ENCODE measurements at regions not wholly inside any gene's neighbourhood (a gene's known extent, or its start where the extent isn't known, plus 50 kb on each side); places are given as distances from the start of the nearest gene placed in this dataset.

GRCh38 chr22:48198489-48199459 lies 1436.3 kb downstream of the TBC1D22A start:
- DNase-seq (ENCODE audit: low read depth): no peak

- no peak for DNase-seq (ENCODE audit: low read depth)
These were observed 1434.8 kb downstream of the TBC1D22A start for GRCh38 chr22:48197189-48197690.

DNA sequence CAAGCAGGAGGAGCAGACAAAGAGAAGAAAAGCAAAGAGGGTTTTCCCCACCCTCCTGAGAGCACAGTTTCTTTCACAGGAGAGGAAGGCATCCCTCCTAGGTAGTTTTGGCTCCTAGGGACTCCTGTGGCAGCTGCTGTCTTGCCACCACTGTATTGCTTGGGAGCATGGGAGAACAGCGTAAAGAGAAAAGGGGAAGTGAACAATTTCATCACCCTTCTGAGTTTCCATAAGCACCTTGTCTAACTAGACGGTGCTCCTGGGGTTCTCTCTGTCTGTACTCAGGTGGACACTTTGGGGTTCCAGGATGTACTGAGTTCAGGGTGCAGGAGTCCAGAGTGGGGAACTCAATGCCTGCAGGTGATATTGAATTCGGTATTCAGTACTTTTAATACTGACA lies 1430.5 kb downstream of the TBC1D22A start:
- DNase-seq (ENCODE audit: low read depth): no peak

GRCh38 chr22:48192071-48192470 lies 1429.6 kb downstream of the TBC1D22A start:
- no peak for DNase-seq (ENCODE audit: low read depth)

DNA sequence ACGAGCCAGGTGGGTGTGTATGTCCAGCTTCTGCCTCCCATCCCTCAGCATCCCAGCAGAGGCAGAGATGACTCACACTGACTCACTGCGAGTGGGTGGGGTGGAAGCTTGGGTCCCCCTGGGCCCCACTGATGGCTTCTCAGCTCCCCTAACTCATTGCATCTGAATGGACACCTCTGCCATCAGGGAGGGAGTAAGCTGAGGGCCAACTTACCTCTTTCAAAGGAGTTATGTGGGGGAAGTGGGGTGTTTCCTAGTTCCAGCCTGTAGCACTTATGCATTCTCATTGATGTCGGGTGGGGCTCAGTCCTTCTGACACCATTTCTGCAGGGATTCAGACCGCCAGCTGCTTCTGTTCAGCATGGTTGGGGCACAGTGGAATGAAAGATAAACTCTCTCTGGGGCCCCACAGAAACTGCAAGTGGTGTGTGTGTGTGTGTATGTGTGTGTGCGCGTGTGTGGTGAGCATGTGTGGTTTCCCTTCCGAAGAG lies 1425.8 kb downstream of the TBC1D22A start:
- no peak for DNase-seq (ENCODE audit: low read depth)

- no peak for DNase-seq (ENCODE audit: low read depth)
These were observed 1424.9 kb downstream of the TBC1D22A start for GRCh38 chr22:48187356-48187755.

GRCh38 chr22:48186146-48186790 lies 1423.8 kb downstream of the TBC1D22A start:
- DNase-seq (ENCODE audit: low read depth): no peak

GRCh38 chr22:48185071-48186055 lies 1422.9 kb downstream of the TBC1D22A start:
- no peak for DNase-seq (ENCODE audit: low read depth)

GRCh38 chr22:48182846-48183805 lies 1420.7 kb downstream of the TBC1D22A start:
- DNase-seq (ENCODE audit: low read depth): no peak

DNA sequence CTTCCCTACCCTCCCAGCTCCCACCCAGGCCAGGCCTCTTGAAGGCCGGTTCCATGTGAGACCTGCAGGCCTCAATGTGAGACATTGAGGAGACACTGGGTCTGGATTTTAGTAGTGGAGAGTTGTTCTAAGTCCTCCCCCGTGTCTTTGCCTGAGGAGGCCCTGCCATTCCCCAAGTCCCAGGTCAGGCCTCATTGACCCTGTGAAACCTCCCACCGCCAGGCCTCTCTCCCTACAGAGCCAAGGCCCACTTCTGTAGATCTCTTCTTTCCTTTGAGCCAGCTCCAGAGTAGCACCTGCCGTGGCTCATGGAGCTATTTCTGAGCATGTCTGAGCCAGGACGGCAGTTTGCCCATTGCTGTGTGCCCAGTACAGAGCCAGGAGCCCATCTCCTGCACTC lies 1419.6 kb downstream of the TBC1D22A start:
- DNase-seq (ENCODE audit: low read depth): no peak

DNA sequence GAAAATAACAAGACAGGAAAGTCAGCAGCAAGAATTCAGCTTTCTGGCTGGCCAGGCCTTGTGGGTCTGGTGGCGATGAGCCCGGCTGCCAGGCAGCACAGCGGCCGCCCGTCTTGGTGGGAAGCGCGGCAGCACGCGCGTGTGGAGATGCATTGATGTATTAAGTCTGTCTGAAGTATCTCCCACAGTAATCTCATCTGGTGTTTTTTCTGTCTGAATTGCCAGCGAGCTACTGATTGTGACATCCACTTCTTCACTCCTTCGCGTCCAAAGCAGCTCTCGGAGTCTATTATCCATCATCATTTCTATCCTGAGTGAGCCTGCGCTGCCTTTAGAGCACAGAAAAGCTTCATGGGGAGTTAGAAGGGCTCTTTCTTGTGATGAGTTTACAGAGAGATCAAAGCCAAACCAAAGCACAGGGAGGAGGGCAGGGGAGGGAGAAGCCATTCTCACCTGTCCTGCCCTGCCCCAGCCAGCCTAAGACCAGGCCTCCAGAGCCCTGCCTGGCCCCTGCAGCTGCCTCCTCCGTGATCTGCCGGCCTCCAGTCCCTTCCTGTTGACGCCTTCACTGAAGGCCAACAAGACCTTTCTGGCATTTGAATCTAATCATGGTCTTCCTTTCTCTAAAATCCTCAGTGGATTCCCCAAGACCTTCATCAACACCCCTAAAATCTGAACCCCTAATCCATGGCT lies 1419.0 kb downstream of the TBC1D22A start:
- DNase-seq (ENCODE audit: low read depth): no peak

DNA sequence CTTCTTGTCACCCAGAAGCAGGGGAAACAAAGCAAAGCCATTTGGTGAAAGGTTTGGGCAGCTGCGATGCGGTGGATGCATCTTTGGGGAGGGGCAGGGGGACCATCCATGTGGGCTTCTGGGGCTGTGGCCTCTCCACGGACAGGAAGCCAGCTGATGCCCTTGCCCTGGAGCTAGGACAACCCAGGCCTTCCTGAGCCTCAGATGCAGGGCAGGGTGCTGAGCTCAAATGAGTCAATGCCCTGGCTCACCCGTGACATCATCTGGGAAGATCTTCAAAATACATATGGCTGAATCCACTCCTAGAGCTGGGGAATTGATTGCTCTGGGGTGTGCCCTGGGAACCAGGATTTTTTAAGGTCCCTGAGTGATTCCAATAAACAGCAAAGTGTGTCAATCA lies 1418.2 kb downstream of the TBC1D22A start:
- no peak for DNase-seq (ENCODE audit: low read depth)

DNA sequence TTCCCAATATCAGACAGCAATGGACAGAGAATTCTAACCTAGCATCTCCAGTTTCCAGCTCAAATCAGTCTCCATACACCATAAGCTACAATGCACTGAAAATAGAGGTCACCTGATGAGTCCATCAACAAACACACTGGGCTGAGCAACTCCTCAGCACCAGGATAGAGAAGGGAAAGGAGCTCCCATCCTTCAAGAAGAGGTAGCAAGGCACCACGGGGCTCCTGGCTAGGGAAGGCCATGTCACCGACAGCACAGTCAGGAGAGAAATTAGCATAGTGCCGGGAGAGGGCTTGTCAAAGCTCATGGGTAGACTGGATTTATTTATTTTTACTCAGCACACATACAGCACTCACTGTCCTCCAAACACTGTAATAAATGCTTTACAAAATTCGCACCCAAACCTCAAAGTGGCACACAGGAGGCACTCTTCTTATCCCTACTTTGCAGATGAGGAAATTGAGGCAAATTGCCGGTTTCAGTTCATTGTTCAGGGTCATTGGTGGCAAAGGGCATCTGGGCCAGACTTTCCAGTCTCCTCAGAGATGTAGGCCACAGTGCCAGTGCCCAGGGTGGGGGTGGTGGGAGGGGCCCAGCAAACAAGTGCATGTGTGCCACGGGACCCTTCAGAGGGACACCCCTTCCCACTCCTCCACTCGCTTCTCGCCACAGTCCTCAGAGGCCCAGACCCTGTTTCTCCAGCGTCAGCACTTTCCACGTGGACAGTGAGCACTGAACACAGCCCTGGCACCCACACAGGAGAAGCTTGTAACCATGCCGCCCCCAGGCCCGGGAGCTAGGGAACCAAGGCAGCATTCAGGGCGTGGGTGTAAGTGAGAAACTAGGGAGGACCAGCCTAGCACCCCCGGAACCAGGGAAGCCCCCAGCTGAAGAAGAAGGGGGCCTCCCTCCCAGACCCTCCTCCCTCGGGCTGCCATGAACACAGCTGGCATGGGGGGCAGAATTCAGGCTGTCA lies 1417.4 kb downstream of the TBC1D22A start:
- no peak for DNase-seq (ENCODE audit: low read depth)

DNA sequence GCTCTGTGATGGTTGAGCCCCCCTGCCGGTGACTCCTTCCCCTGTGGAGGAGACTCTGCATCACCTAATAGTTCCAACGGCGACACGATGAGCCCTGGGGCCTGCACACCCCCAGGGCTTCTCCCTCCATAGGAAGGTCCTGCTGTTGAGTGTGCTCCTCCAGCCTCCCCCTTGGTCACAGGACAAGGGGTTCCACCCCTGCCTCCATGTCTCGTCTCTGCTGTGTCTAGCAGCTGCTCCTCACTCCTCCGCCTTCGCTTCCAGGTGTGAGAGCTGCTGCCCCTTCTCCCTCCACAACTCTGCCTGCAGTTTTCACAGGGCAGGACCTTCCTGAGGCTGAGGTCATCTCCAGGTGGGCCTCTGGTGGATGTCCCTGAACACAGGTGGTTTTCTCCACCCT lies 1416.1 kb downstream of the TBC1D22A start:
- DNase-seq (ENCODE audit: low read depth): no peak

GRCh38 chr22:48177631-48178030 lies 1415.2 kb downstream of the TBC1D22A start:
- DNase-seq (ENCODE audit: low read depth): no peak

GRCh38 chr22:48175721-48176120 lies 1413.3 kb downstream of the TBC1D22A start:
- DNase-seq (ENCODE audit: low read depth): no peak

DNA sequence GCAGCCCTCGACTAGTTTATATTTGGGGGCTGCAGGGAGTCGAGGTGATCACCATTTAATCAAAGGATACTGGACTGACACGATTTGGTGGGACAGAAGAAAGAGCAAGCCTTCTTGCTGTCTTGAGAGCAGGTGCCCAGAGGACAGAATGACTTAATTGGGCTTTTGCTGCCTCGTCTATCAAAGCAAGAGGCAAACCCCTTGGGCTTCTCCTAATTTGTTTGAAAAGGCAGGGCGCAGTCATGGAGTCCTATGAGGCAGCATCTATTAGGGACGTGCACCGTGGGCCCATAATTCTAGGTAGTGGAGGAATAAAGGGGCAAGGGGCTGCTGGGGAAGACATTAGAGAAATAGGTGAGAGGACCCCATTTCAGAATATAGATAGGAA lies 1411.3 kb downstream of the TBC1D22A start:
- no peak for DNase-seq (ENCODE audit: low read depth)

- no peak for DNase-seq (ENCODE audit: low read depth)
These were observed 1410.8 kb downstream of the TBC1D22A start for GRCh38 chr22:48173061-48173772.
